Endothelial cell of umbilical vein (primary cell): ENCODE measurements at regions not wholly inside any gene's neighbourhood (a gene's known extent, or its start where the extent isn't known, plus 50 kb on each side); places are given as distances from the start of the nearest gene placed in this dataset.

Experiments
- BruUV-seq: library from RNA; stranded (reverse); fragments of 400-500 nt; replicated peaks from 2 replicates; lab custom pipeline; 2021; lab: Mats Ljungman, UMichigan
- CTCF ChIA-PET: fragments of 300-600, 350-600 bp; sonication (Branson Sonifier 250); formaldehyde crosslinking; loops from one replicate; lab custom pipeline; 2021; ENCODE audit warnings: antibody characterized with exemption, inconsistent platforms; lab: Charles Lee
- POLR2A ChIA-PET: fragments of 300-600, 350-600 bp; sonication (Branson Sonifier 250); formaldehyde crosslinking; loops from one replicate; lab custom pipeline; 2021; ENCODE audit warnings: antibody characterized with exemption, inconsistent platforms; lab: Charles Lee
- DNase-seq: peaks from one replicate; pipeline ENCODE4 v3.0.0-alpha.2; 2011; ENCODE audit warnings: low read depth, low spot score
- FAIRE-seq: peaks from 2 replicates; lab custom pipeline; 2011; peaks lifted over from hg19 to GRCh38; lab: Jason Lieb, UNC
- H2AFZ ChIP-seq: 2 replicates; pipeline ENCODE4 v1.6.0; 2012; ENCODE audit warnings: low read depth, low read length, control low read depth, inconsistent platforms
- H3K27ac ChIP-seq: 2 replicates; pipeline ENCODE4 v1.5.1; 2011; ENCODE audit warnings: low read depth, mild to moderate bottlenecking, control low read depth, low read length, moderate library complexity; ENCODE audit not compliant: insufficient read depth
- H3K27me3 ChIP-seq, 2 experiments: 2 replicates each; pipeline versions ENCODE4 v1.6.0 to v1.6.1; 2011; ENCODE audit warnings: low read length in 2 of 2, mixed read lengths in 1 of 2; ENCODE audit not compliant: control insufficient read depth in 2 of 2, insufficient read depth in 2 of 2
- H3K36me3 ChIP-seq, 2 experiments: 2 replicates in 1 of 2; 3 replicates in 1 of 2; pipeline ENCODE4 v1.5.1; 2011; ENCODE audit warnings: low read length in 2 of 2, mild to moderate bottlenecking in 1 of 2, moderate library complexity in 1 of 2; ENCODE audit not compliant: control insufficient read depth in 2 of 2, insufficient read depth in 2 of 2; ENCODE audit errors: extremely low read depth in 1 of 2
- H3K4me1 ChIP-seq: 3 replicates; pipeline ENCODE4 v1.5.1; 2011; ENCODE audit warnings: mild to moderate bottlenecking, low read length; ENCODE audit not compliant: control insufficient read depth, insufficient read depth; ENCODE audit errors: extremely low read depth
- H3K4me2 ChIP-seq: 2 replicates; pipeline ENCODE4 v1.6.1; 2011; ENCODE audit warnings: low read length, control low read depth, mixed read lengths; ENCODE audit not compliant: insufficient read depth
- H3K4me3 ChIP-seq, 3 experiments: fragments of 200-600 bp in 1 of 3; sonication (generic), shearing (Covaris generic) in 1 of 3; replicated peaks in 1 of 3; 2 replicates each; pipeline ENCODE4 v1.5.1; 2011 to 2016; ENCODE audit warnings: control low read depth in 3 of 3, low read length in 3 of 3, mild to moderate bottlenecking in 2 of 3, inconsistent platforms in 1 of 3, low read depth in 1 of 3, moderate library complexity in 1 of 3; ENCODE audit not compliant: insufficient read depth in 1 of 3
- H3K79me2 ChIP-seq: 2 replicates; pipeline ENCODE4 v1.6.0; 2012; ENCODE audit warnings: low read length, inconsistent platforms; ENCODE audit not compliant: control insufficient read depth, insufficient read depth
- H3K9ac ChIP-seq: replicated peaks from 2 replicates; pipeline ENCODE3; 2011; ENCODE audit warnings: low read length, control low read depth; ENCODE audit not compliant: insufficient read depth; ENCODE audit errors: extremely low read depth
- H3K9me1 ChIP-seq: replicated peaks from 3 replicates; pipeline ENCODE4 v1.6.0; 2011; ENCODE audit warnings: mild to moderate bottlenecking, low read length; ENCODE audit not compliant: control insufficient read depth, insufficient read depth; ENCODE audit errors: extremely low read depth
- H3K9me3 ChIP-seq: replicated peaks from 2 replicates; pipeline ENCODE4 v1.5.1; 2012; ENCODE audit warnings: low read length, inconsistent platforms; ENCODE audit not compliant: control insufficient read depth, insufficient read depth
- H4K20me1 ChIP-seq: replicated peaks from 2 replicates; pipeline ENCODE3; 2011; ENCODE audit warnings: mild to moderate bottlenecking, low read length; ENCODE audit not compliant: control insufficient read depth, insufficient read depth; ENCODE audit errors: extremely low read depth
- CTCF ChIP-seq, 2 donors: IDR thresholded peaks; 1 replicate in 1 of 2; 2 replicates in 1 of 2; pipeline ENCODE4 v1.5.1; 2011; ENCODE audit warnings: low read length in 2 of 2, mild to moderate bottlenecking in 2 of 2, moderate library complexity in 2 of 2, control low read depth in 1 of 2, inconsistent platforms in 1 of 2, low read depth in 1 of 2; ENCODE audit not compliant: insufficient read depth in 1 of 2; ENCODE audit errors: extremely low read depth in 1 of 2
- EZH2 ChIP-seq: IDR thresholded peaks from 2 replicates; pipeline ENCODE4 v1.6.1; 2012; ENCODE audit warnings: borderline replicate concordance, low read depth, mild to moderate bottlenecking, moderate library complexity, low read length, inconsistent platforms; ENCODE audit not compliant: severe bottlenecking
- FOS ChIP-seq: IDR thresholded peaks from 2 replicates; pipeline ENCODE4 v1.6.1; 2011; ENCODE audit warnings: mild to moderate bottlenecking, low read length, moderate library complexity, borderline replicate concordance; ENCODE audit not compliant: insufficient read depth
- GATA2 ChIP-seq: IDR thresholded peaks from 2 replicates; pipeline ENCODE4 v1.7.0; 2011; ENCODE audit warnings: low read depth, mild to moderate bottlenecking, moderate library complexity, mixed read lengths, low read length; ENCODE audit not compliant: insufficient read length, insufficient read depth
- JUN ChIP-seq: IDR thresholded peaks from 2 replicates; pipeline ENCODE4 v1.6.1; 2011; ENCODE audit warnings: borderline replicate concordance, low read depth; ENCODE audit not compliant: insufficient read length, insufficient read depth
- MAX ChIP-seq: IDR thresholded peaks from 2 replicates; pipeline ENCODE4 v1.6.1; 2011; ENCODE audit not compliant: insufficient read depth, insufficient read length
- POLR2A ChIP-seq: IDR thresholded peaks from 2 replicates; pipeline ENCODE4 v1.6.1; 2012; ENCODE audit warnings: low read depth, mild to moderate bottlenecking, control low read depth, low read length
- POLR2AphosphoS5 ChIP-seq: IDR thresholded peaks from 2 replicates; pipeline ENCODE4 v1.6.1; 2012; ENCODE audit warnings: low read depth, mild to moderate bottlenecking, control low read depth, low read length, moderate library complexity; ENCODE audit not compliant: insufficient read depth
- dilution Hi-C: fragments of 300-500 bp; cut with MboI; formaldehyde crosslinking; loops from one replicate; pipeline ENCODE4 v1.15.0; 2019; ENCODE audit warnings: low sequenced_read_pairs; ENCODE audit not compliant: extremely low pct_ligation_motif_present
- intact Hi-C: fragments of 100-400 bp; cut with micrococcal nuclease; formaldehyde crosslinking; loops from one replicate; pipeline ENCODE4 v1.10.0; 2022

GRCh38 chr7:46256870-46257661 is 336.0 kb upstream of the IGFBP3 start:
- Histone ChIP-seq H3K27me3 (no peaks in the 10 kb centered on the region), H3K9me1 (no peaks in the 10 kb centered on the region), H3K27ac (no peak overlapping the region), H3K79me2 (no peaks in the 10 kb centered on the region), H3K9ac (no peak overlapping the region), H4K20me1 (no peaks in the 10 kb centered on the region), H3K4me1 (no peaks in the 10 kb centered on the region), H2AFZ (no peak overlapping the region), H3K36me3 (no peaks in the 10 kb centered on the region), H3K4me3 (no peak overlapping the region), H3K9me3 (no peaks in the 10 kb centered on the region), H3K4me2 (no peak overlapping the region)
- DNase-seq (no peak), FAIRE-seq (no peak)
- intact Hi-C loops, result no loop called here
- TF ChIP-seq EZH2 (no peak), POLR2AphosphoS5 (no peak), GATA2 (no peak), FOS (no peak), MAX (no peak), CTCF (IDR thresholded peaks at IDR 0.05; ENCODE audit: extremely low read depth in 1 of 2, insufficient read depth in 1 of 2, low read depth in 1 of 2, low read length in 2 of 2) (no peak), POLR2A (no peak), JUN (no peak)
- ChIA-PET CTCF (interaction anchor here (1.0 kb wide), 1 partner anchor 11 kb away, joined by 4 read pairs; no protein-coding TSS in a partner anchor), POLR2A (no interaction called here)
- BruUV-seq, result no TSS peak
- dilution Hi-C loops, result no loop called here
